GM10248 (cell line): ENCODE measurements at regions not wholly inside any gene's neighbourhood (a gene's known extent, or its start where the extent isn't known, plus 50 kb on each side); places are given as distances from the start of the nearest gene placed in this dataset.

Experiments used
- CTCF ChIA-PET: fragments of 300-600 bp; sonication (Branson Sonifier 250); formaldehyde crosslinking; extraction: SDS; loops from one replicate; lab custom pipeline; 2021; ENCODE audit warnings: antibody characterized with exemption; lab: Yijun Ruan, JAX
- POLR2A ChIA-PET: fragments of 350-650 bp; sonication (Branson Sonifier 250); formaldehyde crosslinking; extraction: SDS; loops from one replicate; lab custom pipeline; 2020; ENCODE audit warnings: antibody characterized with exemption; lab: Yijun Ruan, JAX
- DNase-seq: peaks from one replicate; pipeline ENCODE4 v3.0.0; 2012; ENCODE audit errors: extremely low spot score
- TF ChIP-seq, protein P1 (sequence below): IDR thresholded peaks from 2 replicates; pipeline ENCODE4 v1.5.1; 2012; ENCODE audit warnings: mild to moderate bottlenecking, low read depth; ENCODE audit errors: extremely low read depth, missing control alignments, control extremely low read depth

DNA sequence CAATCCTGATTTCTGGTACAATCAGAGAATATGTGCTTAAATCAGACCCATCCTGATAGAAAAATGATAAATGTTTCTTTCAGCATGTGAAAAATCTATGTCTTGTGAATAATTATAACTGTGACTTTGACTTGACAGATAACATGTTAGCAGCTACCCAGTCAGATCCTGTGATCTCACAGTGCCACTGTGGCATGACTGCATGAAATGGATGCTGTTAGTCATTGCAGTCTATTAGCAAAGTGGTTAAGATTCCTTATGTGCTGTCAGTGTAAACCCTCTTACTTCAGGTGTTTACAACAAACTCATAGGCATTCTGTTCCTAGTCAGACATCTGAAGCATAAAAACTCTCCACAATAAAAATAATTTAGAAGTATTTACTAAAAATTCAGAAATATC lies 244.6 kb upstream of the RND3 start:
- TF ChIP-seq, protein P1, sequence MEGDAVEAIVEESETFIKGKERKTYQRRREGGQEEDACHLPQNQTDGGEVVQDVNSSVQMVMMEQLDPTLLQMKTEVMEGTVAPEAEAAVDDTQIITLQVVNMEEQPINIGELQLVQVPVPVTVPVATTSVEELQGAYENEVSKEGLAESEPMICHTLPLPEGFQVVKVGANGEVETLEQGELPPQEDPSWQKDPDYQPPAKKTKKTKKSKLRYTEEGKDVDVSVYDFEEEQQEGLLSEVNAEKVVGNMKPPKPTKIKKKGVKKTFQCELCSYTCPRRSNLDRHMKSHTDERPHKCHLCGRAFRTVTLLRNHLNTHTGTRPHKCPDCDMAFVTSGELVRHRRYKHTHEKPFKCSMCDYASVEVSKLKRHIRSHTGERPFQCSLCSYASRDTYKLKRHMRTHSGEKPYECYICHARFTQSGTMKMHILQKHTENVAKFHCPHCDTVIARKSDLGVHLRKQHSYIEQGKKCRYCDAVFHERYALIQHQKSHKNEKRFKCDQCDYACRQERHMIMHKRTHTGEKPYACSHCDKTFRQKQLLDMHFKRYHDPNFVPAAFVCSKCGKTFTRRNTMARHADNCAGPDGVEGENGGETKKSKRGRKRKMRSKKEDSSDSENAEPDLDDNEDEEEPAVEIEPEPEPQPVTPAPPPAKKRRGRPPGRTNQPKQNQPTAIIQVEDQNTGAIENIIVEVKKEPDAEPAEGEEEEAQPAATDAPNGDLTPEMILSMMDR = no peak
- POLR2A ChIA-PET = no interaction called here
- no peak for DNase-seq
- CTCF ChIA-PET = interaction anchor here (1.8 to 2.0 kb wide), 2 partner anchors 14 to 21 kb away, joined by 4 read pairs; no protein-coding TSS in a partner anchor

DNA sequence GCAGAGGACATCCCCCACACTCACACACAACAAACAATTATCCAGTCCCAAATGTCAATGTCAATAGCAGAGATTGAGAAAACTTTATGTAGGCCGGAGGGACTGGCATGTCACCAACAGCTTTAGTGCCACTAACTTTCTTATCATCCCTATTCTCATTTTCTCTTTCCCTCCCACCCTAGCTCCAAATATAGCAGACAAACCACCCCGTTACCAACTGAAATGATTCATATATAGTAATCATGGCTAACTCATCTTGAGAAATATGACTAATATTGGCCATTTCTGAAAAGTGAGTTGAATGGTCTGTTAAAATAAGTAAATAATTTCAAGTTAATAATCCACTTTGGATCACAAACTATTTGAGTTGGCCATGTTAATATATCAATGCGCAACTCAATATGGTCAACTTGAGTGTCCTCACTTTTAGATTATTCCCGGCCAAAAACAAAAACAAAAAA lies 242.1 kb upstream of the RND3 start:
- CTCF ChIA-PET = no interaction called here
- TF ChIP-seq, protein P1 = no peak
- DNase-seq = no peak
- POLR2A ChIA-PET = no interaction called here

DNA sequence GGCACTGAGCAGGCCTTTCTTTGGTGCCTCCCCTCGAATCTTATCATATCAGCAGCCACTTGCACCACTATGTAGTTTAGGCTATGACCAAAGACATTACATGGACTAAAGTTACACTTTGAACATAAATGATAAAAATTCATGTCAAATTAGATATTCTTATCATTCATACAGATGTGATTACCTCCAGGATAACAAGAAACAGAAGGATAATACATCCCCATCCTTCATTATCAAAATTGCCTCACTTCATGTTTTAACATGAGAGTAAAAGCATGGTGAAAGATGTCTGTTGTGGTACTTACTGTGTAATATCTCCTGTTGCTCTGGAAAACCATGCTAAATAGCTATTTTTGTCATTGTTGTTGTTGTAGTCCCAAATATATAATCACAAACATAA lies 230.8 kb upstream of the RND3 start:
- TF ChIP-seq, protein P1 = no peak
- ChIA-PET POLR2A (no interaction called here), CTCF (interaction anchor here (1.9 kb wide), 1 partner anchor 15 kb away, joined by 4 read pairs; no protein-coding TSS in a partner anchor)
- DNase-seq = no peak

DNA sequence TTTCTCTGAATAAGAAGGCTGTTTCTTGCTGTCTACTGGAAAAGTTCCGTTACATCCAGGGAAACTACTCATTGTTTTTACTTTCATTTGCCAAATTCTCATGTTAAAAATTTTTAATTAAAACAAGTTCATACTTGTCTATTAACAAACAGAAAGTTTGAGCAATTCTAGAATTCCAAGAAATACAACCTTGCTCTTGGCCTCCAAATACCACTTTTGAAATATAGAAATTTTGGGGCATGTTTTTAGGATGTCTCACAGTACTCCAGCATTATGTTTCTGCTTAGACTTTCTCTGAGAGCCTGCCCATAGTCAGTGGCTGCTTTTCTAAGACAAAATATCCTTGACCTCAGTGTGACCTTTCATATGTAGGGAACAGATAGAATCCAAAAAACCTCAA lies 228.7 kb upstream of the RND3 start:
- POLR2A ChIA-PET = no interaction called here
- TF ChIP-seq, protein P1 = no peak
- CTCF ChIA-PET = interaction anchor here (1.7 kb wide), 1 partner anchor 10 kb away, joined by 4 read pairs; no protein-coding TSS in a partner anchor

DNA sequence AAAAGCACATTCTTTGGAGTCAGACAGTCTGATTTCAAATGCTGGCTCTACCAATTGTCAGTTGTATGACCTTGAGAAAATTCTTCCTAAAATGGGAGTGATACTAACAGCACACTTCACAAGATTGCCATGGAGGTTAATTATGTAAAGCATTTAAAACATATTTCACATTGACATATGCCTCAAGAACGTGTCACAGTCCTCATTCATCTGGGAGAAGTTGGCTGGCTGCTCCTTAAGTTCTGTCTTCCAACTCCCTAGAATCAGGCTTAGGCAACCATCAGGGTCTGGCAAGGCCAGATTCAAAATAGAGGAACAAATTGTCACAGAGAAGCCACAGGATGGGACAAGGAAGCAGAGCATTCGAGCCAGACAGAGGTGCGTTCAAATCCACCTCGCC lies 228.0 kb upstream of the RND3 start:
- no peak for DNase-seq
- POLR2A ChIA-PET = no interaction called here
- TF ChIP-seq, protein P1 = no peak
- CTCF ChIA-PET = interaction anchor here (1.7 kb wide), 1 partner anchor 9 kb away, joined by 4 read pairs; no protein-coding TSS in a partner anchor

More for the DNA sequence above, 228.7 kb upstream of the RND3 start:
- no peak for DNase-seq

DNA sequence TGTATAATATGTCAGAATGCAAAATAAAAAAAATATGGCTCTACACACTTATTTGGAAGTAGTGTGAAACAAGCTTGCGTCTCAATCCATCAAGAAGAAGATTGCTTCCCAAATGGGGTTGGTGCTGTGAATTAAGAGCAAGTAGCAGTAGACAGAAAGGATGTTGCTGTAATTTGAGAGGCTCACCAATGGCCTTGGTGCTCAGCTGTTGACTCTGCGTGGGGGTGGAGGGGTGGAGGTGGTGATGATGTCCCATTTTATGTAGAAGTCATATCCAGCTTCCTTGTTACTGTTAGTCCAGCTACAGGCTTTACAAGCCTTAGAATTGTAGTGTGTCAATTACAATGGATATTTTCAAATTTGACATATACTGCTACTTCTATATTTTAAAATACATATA lies 223.4 kb upstream of the RND3 start:
- TF ChIP-seq, protein P1 = no peak
- ChIA-PET POLR2A (no interaction called here), CTCF (interaction anchor here (1.5 to 1.6 kb wide), 2 partner anchors 22 to 44 kb away, joined by 3 to 4 read pairs; no protein-coding TSS in a partner anchor)
- DNase-seq = no peak
